ENCODE measurements at regions not wholly inside any gene's neighbourhood (a gene's known extent, or its start where the extent isn't known, plus 50 kb on each side); places are given as distances from the start of the nearest gene placed in this dataset.

- Histone ChIP-seq H3K27me3 (ENCODE audit: control insufficient read depth in 3 of 3, insufficient read depth in 3 of 3, low read length in 2 of 3) (no peaks in the 10 kb centered on the region), H3K36me3 (ENCODE audit: control insufficient read depth in 4 of 4, insufficient read depth in 4 of 4, low read length in 4 of 4) (no peaks in the 10 kb centered on the region), H3K27ac (ENCODE audit: low read depth in 1 of 2, low read length in 1 of 2) (no peak overlapping the region), H3K4me3 (no peak overlapping the region), H3K9me3 (ENCODE audit: control insufficient read depth in 4 of 4, insufficient read depth in 3 of 4, low read length in 3 of 4) (no peaks in the 10 kb centered on the region), H3K4me1 (ENCODE audit: control insufficient read depth in 5 of 5, insufficient read depth in 5 of 5, low read length in 5 of 5) (no peaks in the 10 kb centered on the region), H3K9ac (ENCODE audit: insufficient read depth in 1 of 2, low read length in 2 of 2) (no peak overlapping the region)
- no peak for DNase-seq
- no peak for TF ChIP-seq CTCF (IDR thresholded peaks at IDR 0.05; ENCODE audit: control extremely low read depth, extremely low read depth)
- no peak for ATAC-seq (ENCODE audit: insufficient read depth, low FRiP score)
- WGBS, 2 donors = 58 to 71% methylated on average over 3 of the region's 3 CpGs
Observed at GRCh38 chr13:72599178-72599743, 128.2 kb downstream of the MZT1 start.

- WGBS, 2 donors = 65 to 68% methylated on average over 1 of the region's 1 CpG
- TF ChIP-seq CTCF (IDR thresholded peaks at IDR 0.05; ENCODE audit: control extremely low read depth, extremely low read depth) = no peak
- ATAC-seq (ENCODE audit: insufficient read depth, low FRiP score) = no peak
Observed at GRCh38 chr13:72590091-72590740, 137.2 kb downstream of the MZT1 start.

GRCh38 chr13:72586518-72586917 lies 140.9 kb downstream of the MZT1 start:
- TF ChIP-seq CTCF (IDR thresholded peaks at IDR 0.05; ENCODE audit: control extremely low read depth, extremely low read depth) = no peak

More at GRCh38 chr13:72590091-72590740, 137.2 kb downstream of the MZT1 start:
- Histone ChIP-seq H3K4me1 (ENCODE audit: control insufficient read depth in 5 of 5, insufficient read depth in 5 of 5, low read length in 5 of 5) (peaks cover 0 to 24% (median 0%) of the 10 kb centered on the region in 5 donors), H3K4me3 (no peak overlapping the region), H3K36me3 (ENCODE audit: control insufficient read depth in 4 of 4, insufficient read depth in 4 of 4, low read length in 4 of 4) (no peaks in the 10 kb centered on the region), H3K9me3 (ENCODE audit: control insufficient read depth in 4 of 4, insufficient read depth in 3 of 4, low read length in 3 of 4) (peaks cover 0 to 3% (median under 1%) of the 10 kb centered on the region in 4 donors), H3K27ac (ENCODE audit: low read depth in 1 of 2, low read length in 1 of 2) (no peak overlapping the region), H3K9ac (ENCODE audit: insufficient read depth in 1 of 2, low read length in 2 of 2) (no peak overlapping the region), H3K27me3 (ENCODE audit: control insufficient read depth in 3 of 3, insufficient read depth in 3 of 3, low read length in 2 of 3) (no peaks in the 10 kb centered on the region)
- DNase-seq = peak; percentile 18 to 76 (median 58)

More at GRCh38 chr13:72586518-72586917, 140.9 kb downstream of the MZT1 start:
- H3K9me3 ChIP-seq (ENCODE audit: control insufficient read depth in 4 of 4, insufficient read depth in 3 of 4, low read length in 3 of 4) = peaks cover 0 to 3% (median under 1%) of the 10 kb centered on the region in 4 donors
- DNase-seq (peak; percentile 78 to 88 (median 86)), ATAC-seq (ENCODE audit: insufficient read depth, low FRiP score) (no peak)
- no peak overlapping the region for H3K4me3 ChIP-seq
- H3K4me1 ChIP-seq (ENCODE audit: control insufficient read depth in 5 of 5, insufficient read depth in 5 of 5, low read length in 5 of 5) = peaks cover 0 to 24% (median 0%) of the 10 kb centered on the region in 5 donors
- no peak overlapping the region for H3K27ac ChIP-seq (ENCODE audit: low read depth in 1 of 2, low read length in 1 of 2)
- H3K36me3 ChIP-seq (ENCODE audit: control insufficient read depth in 4 of 4, insufficient read depth in 4 of 4, low read length in 4 of 4) = no peaks in the 10 kb centered on the region
- no peaks in the 10 kb centered on the region for H3K27me3 ChIP-seq (ENCODE audit: control insufficient read depth in 3 of 3, insufficient read depth in 3 of 3, low read length in 2 of 3)
- 48 to 65% methylated on average over 3 of the region's 3 CpGs for WGBS, 2 donors
- H3K9ac ChIP-seq (ENCODE audit: insufficient read depth in 1 of 2, low read length in 2 of 2) = no peak overlapping the region
